NK-92 (cell line): ENCODE measurements at regions not wholly inside any gene's neighbourhood (a gene's known extent, or its start where the extent isn't known, plus 50 kb on each side); places are given as distances from the start of the nearest gene placed in this dataset.

Experiments
- DNase-seq: peaks from one replicate; lab custom pipeline; 2025; ENCODE audit not compliant: unreplicated experiment; lab: John Stamatoyannopoulos, UW

- no peak for DNase-seq
Measured at GRCh38 chr5:99926463-99926862, 608.7 kb upstream of the FAM174A start.

- no peak for DNase-seq
Measured at GRCh38 chr5:99922386-99922785, 612.8 kb upstream of the FAM174A start.

GRCh38 chr5:99911971-99912370 is 623.2 kb upstream of the FAM174A start:
- no peak for DNase-seq

- no peak for DNase-seq
Measured at GRCh38 chr5:99906776-99907175, 628.4 kb upstream of the FAM174A start.

GRCh38 chr5:99901972-99902371 is 633.2 kb upstream of the FAM174A start:
- DNase-seq: no peak

GRCh38 chr5:99900302-99900852 is 634.8 kb upstream of the FAM174A start:
- DNase-seq: no peak

- no peak for DNase-seq
Measured at GRCh38 chr5:99879791-99880511, 655.2 kb upstream of the FAM174A start.

GRCh38 chr5:99878830-99879229 is 656.3 kb upstream of the FAM174A start:
- no peak for DNase-seq

- no peak for DNase-seq
Measured at GRCh38 chr5:99866740-99867139, 668.4 kb upstream of the FAM174A start.

GRCh38 chr5:99865159-99865558 is 670.0 kb upstream of the FAM174A start:
- no peak for DNase-seq

- no peak for DNase-seq
Measured at GRCh38 chr5:99835791-99836190, 699.4 kb upstream of the FAM174A start.

- no peak for DNase-seq
Measured at GRCh38 chr5:99827136-99827535, 708.0 kb upstream of the FAM174A start.

GRCh38 chr5:99817796-99818195 is 717.4 kb upstream of the FAM174A start:
- DNase-seq: no peak

- no peak for DNase-seq
Measured at GRCh38 chr5:99814321-99815063, 720.7 kb upstream of the FAM174A start.

- no peak for DNase-seq
Measured at GRCh38 chr5:99808657-99809230, 726.4 kb upstream of the FAM174A start.

- DNase-seq: no peak
Measured at GRCh38 chr5:99807346-99807745, 727.8 kb upstream of the FAM174A start.

- no peak for DNase-seq
Measured at GRCh38 chr5:99795031-99795430, 740.1 kb upstream of the FAM174A start.

GRCh38 chr5:99788482-99788881 is 746.7 kb upstream of the FAM174A start:
- DNase-seq: no peak

GRCh38 chr5:99775189-99775588 is 760.0 kb upstream of the FAM174A start:
- no peak for DNase-seq

- DNase-seq: no peak
Measured at GRCh38 chr5:99773290-99773689, 761.9 kb upstream of the FAM174A start.

GRCh38 chr5:99771296-99771695 is 763.9 kb upstream of the FAM174A start:
- no peak for DNase-seq

- no peak for DNase-seq
Measured at GRCh38 chr5:99765011-99765410, 770.2 kb upstream of the FAM174A start.
